ENCODE measurements at regions not wholly inside any gene's neighbourhood (a gene's known extent, or its start where the extent isn't known, plus 50 kb on each side); places are given as distances from the start of the nearest gene placed in this dataset.
"Not testable (repeated sequence)": the region's sequence is repeated elsewhere in the genome, so short reads cannot be mapped to it uniquely, and the experiment has no call there.

GRCh38 chr4:187090832-187091231 is 367.2 kb upstream of the FAT1 start:
- not testable (repeated sequence) for TF ChIP-seq EZH2phosphoT487, CTCF (IDR thresholded peaks at IDR 0.05)

Measured in neural progenitor cell (in vitro differentiated cells).